ENCODE measurements at regions not wholly inside any gene's neighbourhood (a gene's known extent, or its start where the extent isn't known, plus 50 kb on each side); places are given as distances from the start of the nearest gene placed in this dataset.

DNA sequence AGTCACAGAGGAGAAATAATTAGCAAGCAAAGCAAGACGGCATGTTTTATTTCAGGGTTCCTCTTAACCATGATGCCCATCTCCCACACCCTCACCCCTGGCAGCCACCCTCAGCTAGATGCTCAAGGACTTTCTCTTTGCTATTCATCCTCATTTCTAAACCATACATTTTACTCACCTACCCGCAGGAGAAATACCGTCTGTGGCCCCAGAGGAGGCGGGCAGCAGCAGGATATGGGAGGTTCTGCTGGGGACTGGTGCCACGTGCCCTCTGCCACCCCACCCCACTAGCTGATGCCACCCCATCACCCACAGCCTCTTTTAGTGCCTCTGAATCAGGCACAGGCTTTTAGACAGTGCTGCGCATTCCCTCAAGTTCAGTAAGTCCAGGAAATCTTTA, 168.7 kb upstream of the ITGB1 start:
- H3K36me3 ChIP-seq (replicated peaks) = no peaks in the 10 kb centered on the region
- H3K4me1 ChIP-seq = no peaks in the 10 kb centered on the region
- in situ Hi-C loops (cut with MboI; ENCODE audit: low sequenced_read_pairs) = no loop called here
- H3K27me3 ChIP-seq (ENCODE audit: low read depth) = no peaks in the 10 kb centered on the region
- no peak overlapping the region for H3K4me3 ChIP-seq
- no peak for DNase-seq (ENCODE audit: low spot score in 2 of 2)
- H3K9me3 ChIP-seq = no peaks in the 10 kb centered on the region

DNA sequence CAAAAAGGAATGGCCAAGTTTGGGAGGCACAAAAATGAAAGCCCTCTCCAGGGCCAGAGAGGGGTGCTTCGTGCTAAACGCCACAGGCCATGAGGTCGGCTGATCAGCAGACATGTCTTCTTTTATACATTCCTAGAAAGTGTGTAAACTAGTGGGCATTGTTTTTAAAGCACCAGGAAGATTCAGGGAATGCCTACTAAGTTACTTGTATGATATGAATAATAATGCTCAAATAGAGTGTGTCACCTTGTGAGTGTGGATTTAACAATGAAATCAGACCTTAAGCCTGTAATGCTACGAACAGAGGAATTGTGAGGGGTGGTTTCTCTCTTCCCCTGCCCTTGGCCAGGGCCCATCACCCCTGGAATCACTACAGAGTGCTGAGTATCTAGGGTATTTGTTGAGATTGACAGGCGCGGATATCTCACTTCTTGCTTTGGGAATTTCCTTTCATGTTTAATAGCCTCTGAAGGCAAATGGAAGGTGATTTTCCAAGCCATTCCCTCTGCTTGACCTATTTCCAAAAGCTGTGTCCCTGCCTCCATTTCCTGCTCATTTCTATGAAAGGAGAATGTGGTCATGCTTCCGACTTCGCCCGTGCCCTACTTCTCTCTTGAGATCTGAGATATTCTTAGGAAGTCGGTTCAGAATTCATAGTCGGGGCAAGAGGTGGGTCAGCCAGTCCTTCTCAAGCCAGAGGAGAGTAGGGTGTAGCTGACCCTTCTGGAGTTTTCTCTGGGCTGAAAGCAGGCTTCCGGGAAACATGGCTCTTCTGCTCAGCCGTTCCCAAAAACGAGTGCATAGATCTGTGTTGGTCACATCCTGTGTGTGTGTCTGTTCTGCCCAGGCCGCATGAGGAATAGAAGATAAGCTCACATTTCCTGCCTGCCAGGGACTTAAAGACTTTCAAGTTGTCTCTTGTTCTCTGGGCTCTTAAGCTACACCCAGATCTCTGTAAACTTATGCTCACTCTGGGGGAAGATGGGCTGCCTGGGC, 167.8 kb upstream of the ITGB1 start:
- in situ Hi-C loops (cut with MboI; ENCODE audit: low sequenced_read_pairs) = no loop called here
- H3K27me3 ChIP-seq (ENCODE audit: low read depth) = no peaks in the 10 kb centered on the region
- H3K4me1 ChIP-seq = no peaks in the 10 kb centered on the region
- H3K9me3 ChIP-seq = no peaks in the 10 kb centered on the region
- DNase-seq (ENCODE audit: low spot score in 2 of 2) = no peak
- no peak overlapping the region for H3K4me3 ChIP-seq
- no peaks in the 10 kb centered on the region for H3K36me3 ChIP-seq (replicated peaks)

DNA sequence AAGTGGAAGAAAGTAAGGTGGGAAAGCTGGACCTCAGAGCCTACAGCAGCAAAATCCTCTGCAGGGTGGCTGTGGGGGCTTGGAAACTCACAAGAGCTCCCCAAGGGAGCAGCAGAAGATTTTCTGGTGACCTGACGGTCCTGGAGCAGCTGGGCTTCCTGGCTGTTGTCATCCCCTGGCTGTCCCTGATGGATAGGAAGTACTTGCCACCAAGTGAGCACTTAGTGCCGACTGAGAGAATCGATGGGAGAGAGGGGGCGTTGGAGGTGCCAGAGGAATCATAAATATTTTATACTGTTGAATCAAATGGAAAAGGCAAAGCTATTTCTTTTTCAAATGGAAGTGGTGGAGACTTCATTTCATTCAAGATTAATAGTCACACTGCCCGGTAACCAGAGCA, 167.1 kb upstream of the ITGB1 start:
- Histone ChIP-seq H3K9me3 (no peaks in the 10 kb centered on the region), H3K4me3 (no peak overlapping the region), H3K4me1 (no peaks in the 10 kb centered on the region), H3K36me3 (replicated peaks) (no peaks in the 10 kb centered on the region), H3K27me3 (ENCODE audit: low read depth) (no peaks in the 10 kb centered on the region)
- in situ Hi-C loops (cut with MboI; ENCODE audit: low sequenced_read_pairs) = no loop called here
- no peak for DNase-seq (ENCODE audit: low spot score in 2 of 2)

DNA sequence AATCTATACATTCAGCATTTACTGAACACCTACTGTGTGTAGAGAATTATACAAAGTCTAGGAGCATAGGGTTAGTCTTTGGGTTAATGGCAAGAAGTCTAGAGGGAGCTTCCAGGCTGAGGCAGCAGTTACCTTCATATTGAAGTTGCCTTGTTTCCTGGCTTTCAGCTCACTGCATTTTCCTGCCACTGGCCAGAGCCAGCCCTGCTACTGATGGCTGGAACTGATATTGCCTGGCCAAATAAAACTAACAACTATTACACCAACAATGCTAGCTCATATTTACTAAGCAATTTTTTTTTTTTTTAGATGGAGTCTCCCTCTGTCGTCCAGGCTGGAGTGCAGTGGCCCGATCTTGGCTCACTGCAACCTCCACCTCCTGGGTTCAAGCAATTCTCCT, 165.7 kb upstream of the ITGB1 start:
- in situ Hi-C loops (cut with MboI; ENCODE audit: low sequenced_read_pairs) = no loop called here
- no peak for DNase-seq (ENCODE audit: low spot score in 2 of 2)

DNA sequence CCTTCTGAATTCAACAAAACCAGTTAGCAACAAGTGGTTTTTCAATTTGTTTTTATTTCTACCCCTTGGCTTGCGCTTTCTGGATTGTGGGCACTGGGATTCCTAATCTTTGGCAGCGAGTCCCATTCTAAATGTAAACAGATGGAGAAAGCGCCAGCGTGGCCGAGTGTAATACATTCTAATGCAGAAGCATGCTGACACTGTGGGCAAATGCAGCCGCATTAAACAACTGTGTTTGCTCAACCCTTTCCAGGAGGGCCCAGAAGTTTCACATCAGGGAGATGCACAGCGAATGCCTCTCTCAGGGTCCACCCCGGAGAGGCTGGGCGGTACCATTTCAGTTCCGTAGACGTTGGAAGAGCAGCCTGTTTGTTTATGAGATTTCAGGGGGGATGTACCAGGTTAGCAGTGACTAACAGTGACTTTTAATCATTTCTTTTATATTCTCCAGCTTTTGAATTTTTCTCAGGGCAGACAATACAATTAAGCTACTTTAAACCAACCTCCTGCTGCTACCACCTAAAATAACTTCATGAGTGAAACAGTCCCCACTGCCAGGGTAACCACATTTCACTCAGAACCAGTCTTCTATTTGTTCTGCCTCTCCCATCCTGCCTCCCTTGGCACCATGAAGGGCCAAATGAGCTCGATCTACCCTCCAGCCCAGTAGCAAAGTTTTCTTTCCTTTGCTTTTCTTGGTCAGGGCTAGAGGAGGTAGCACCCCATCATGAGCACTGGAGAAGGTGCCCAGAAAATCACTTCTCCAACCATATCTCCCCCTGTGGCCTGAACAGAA, 164.2 kb upstream of the ITGB1 start:
- H3K9me3 ChIP-seq = no peaks in the 10 kb centered on the region
- H3K27me3 ChIP-seq (ENCODE audit: low read depth) = no peaks in the 10 kb centered on the region
- no peak overlapping the region for H3K4me3 ChIP-seq
- no peaks in the 10 kb centered on the region for H3K36me3 ChIP-seq (replicated peaks)
- in situ Hi-C loops (cut with MboI; ENCODE audit: low sequenced_read_pairs) = no loop called here
- H3K4me1 ChIP-seq = no peaks in the 10 kb centered on the region
- DNase-seq (ENCODE audit: low spot score in 2 of 2) = no peak

More for the DNA sequence above, 165.7 kb upstream of the ITGB1 start:
- Histone ChIP-seq H3K4me3 (no peak overlapping the region), H3K27me3 (ENCODE audit: low read depth) (no peaks in the 10 kb centered on the region), H3K4me1 (no peaks in the 10 kb centered on the region), H3K36me3 (replicated peaks) (no peaks in the 10 kb centered on the region), H3K9me3 (no peaks in the 10 kb centered on the region)

DNA sequence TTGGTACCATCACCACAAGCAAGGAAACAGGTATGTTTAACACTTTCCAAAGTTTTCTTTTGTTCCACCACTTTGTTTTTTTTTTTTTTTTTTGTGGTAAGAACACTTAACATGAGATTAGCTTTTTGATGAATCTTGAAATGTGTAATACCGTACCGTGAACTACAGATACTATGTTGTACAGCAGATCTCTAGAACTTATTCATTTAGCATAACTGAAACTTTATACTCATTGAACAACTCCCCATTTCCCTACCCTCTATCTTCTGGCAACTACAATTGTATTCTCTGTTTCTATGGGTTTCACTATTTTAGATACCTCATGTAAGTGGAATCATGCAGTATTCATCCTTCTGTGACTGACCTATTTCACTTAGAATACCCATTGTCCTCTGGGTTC, 162.7 kb upstream of the ITGB1 start:
- no peaks in the 10 kb centered on the region for H3K36me3 ChIP-seq (replicated peaks)
- in situ Hi-C loops (cut with MboI; ENCODE audit: low sequenced_read_pairs) = no loop called here
- no peak for DNase-seq (ENCODE audit: low spot score in 2 of 2)
- no peak overlapping the region for H3K4me3 ChIP-seq
- no peaks in the 10 kb centered on the region for H3K4me1 ChIP-seq
- no peaks in the 10 kb centered on the region for H3K27me3 ChIP-seq (ENCODE audit: low read depth)
- H3K9me3 ChIP-seq = no peaks in the 10 kb centered on the region

DNA sequence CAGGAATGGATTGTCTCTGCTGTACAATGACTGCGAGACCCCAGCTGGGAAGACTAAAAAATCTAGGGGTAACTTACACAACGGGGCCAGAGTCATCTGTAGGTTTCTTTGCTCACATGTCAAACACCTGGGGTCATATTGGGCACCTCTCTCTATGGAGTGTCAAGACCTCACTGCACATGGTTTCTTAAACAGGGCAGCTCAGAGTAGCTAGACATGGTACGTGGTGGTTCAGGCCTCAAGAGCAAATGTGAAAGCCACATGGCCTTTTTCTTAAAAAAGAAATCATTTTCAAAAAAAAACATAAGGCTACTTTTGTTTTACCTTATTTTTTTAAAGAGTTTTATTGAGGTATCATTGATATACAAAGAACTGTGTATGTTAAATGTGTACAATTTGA, 162.2 kb upstream of the ITGB1 start:
- DNase-seq (ENCODE audit: low spot score in 2 of 2) = no peak
- Histone ChIP-seq H3K27me3 (ENCODE audit: low read depth) (no peaks in the 10 kb centered on the region), H3K4me1 (no peaks in the 10 kb centered on the region), H3K4me3 (no peak overlapping the region), H3K36me3 (replicated peaks) (no peaks in the 10 kb centered on the region), H3K9me3 (no peaks in the 10 kb centered on the region)
- in situ Hi-C loops (cut with MboI; ENCODE audit: low sequenced_read_pairs) = no loop called here

DNA sequence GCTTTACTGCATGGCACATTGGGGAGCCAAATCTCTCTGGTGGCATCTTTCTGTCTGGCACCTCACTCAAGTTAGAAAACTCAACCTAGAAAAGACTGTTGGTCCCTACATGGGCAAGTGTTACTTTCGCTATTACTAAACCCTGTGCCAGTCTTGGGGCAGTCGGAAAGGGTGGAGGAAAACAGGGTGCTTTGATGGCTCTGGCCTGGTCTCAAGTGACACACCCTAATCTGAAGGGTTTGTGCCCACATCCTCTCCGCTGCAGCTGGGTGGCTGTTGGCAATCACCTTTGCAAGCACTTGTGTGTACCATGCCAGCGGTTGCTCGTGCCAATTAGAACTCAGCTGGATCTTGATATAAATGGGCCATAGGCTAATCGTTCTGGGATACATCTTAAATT, 159.8 kb upstream of the ITGB1 start:
- Histone ChIP-seq H3K27me3 (ENCODE audit: low read depth) (no peaks in the 10 kb centered on the region), H3K4me3 (no peak overlapping the region), H3K9me3 (no peaks in the 10 kb centered on the region), H3K4me1 (no peaks in the 10 kb centered on the region), H3K36me3 (replicated peaks) (no peaks in the 10 kb centered on the region)
- in situ Hi-C loops (cut with MboI; ENCODE audit: low sequenced_read_pairs) = no loop called here
- DNase-seq (ENCODE audit: low spot score in 2 of 2) = no peak

DNA sequence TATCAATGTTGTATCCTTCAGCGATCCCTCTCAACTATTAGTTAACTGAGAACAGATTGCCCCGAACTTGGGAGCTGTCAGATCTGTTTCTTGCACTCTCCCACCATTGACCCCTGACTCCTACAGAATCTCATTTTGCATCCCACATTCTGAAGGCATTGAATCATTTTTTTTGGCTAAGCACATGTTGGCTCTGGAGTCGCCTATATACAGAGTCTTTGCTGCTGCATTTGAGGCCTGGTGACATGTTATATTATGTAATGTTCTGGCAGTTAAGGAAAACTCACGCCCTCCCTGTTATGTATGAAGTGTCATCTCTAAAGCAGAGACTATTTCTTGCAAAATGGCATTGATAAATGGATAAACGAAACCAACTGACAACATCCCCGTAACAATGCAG, 159.2 kb upstream of the ITGB1 start:
- no peak overlapping the region for H3K4me3 ChIP-seq
- H3K36me3 ChIP-seq (replicated peaks) = no peaks in the 10 kb centered on the region
- DNase-seq (ENCODE audit: low spot score in 2 of 2) = no peak
- in situ Hi-C loops (cut with MboI; ENCODE audit: low sequenced_read_pairs) = no loop called here
- no peaks in the 10 kb centered on the region for H3K27me3 ChIP-seq (ENCODE audit: low read depth)
- no peaks in the 10 kb centered on the region for H3K4me1 ChIP-seq
- no peaks in the 10 kb centered on the region for H3K9me3 ChIP-seq

DNA sequence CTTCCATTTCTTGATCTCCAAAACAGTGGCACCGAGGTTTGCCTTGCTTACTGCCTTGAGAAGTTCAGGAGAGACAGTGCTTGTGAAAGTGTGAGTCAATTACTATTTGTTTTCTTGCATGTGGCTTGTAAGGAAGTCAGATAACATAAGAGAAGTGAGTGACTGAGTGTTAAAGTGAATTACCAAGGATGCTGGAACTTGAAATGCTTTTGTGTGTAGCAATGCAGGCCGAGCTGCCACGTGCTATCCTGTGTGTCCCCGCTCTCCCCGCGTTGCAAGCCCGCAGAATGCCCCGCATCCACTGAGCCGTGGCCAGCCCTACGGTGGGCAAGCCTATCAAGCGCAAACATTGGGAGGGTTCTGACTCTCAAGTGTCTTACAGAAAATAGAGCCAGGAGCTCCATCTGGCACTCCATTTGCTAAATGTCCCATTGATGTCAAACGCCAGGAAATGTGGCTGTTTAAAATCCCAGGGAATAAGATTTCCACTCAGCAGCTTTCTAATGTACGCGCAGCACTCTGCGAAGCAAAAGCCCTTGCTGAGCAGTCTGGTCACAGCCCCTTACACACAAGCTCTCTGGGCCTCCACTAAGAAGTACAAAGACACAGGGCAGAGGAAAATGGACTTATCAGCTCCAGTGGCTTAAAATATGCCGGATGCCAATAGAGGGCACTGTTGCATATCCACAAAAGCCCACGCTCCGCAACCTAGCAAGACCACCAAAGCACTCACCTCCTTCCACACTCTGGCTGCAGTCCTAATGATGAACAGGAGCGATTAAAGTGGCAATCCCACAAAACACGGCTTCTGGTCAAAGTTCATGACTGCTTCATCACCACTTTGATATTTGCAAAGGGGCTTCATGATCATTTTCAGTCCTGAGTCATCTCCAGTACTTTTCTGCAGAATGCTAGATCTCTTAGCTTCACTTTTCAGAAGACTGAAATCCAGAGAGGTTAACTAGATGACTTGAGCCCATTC, 158.0 kb upstream of the ITGB1 start:
- no peaks in the 10 kb centered on the region for H3K9me3 ChIP-seq
- in situ Hi-C loops (cut with MboI; ENCODE audit: low sequenced_read_pairs) = no loop called here
- H3K27me3 ChIP-seq (ENCODE audit: low read depth) = no peaks in the 10 kb centered on the region
- no peaks in the 10 kb centered on the region for H3K36me3 ChIP-seq (replicated peaks)
- no peaks in the 10 kb centered on the region for H3K4me1 ChIP-seq
- H3K4me3 ChIP-seq = no peak overlapping the region
- peak; percentile 40 to 74 for DNase-seq (ENCODE audit: low spot score in 2 of 2)

DNA sequence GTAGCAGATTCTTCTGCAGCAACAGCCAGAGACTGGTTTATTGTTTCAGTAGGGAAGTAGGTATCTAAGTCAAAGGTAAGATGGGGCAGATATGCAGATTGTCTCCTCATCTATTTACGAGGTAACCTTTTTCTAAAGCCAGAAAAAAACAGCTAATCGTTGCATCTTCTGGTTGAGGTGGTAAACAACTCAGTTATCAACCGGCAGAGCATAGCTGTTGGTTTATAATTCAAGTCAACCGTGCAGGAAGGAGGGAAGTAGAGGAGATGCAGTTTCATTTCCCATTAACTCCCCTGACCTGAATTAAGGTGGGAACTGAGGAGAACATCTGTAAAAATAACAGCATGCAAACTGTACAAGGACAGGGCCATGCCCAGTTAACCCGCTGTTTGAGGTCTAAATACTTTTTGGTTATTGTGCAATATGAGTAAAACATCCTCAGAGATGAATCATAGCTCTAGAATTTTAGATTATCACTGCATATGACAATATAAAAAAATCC, 156.5 kb upstream of the ITGB1 start:
- no peaks in the 10 kb centered on the region for H3K27me3 ChIP-seq (ENCODE audit: low read depth)
- in situ Hi-C loops (cut with MboI; ENCODE audit: low sequenced_read_pairs) = no loop called here
- no peaks in the 10 kb centered on the region for H3K4me1 ChIP-seq
- no peaks in the 10 kb centered on the region for H3K9me3 ChIP-seq
- no peak overlapping the region for H3K4me3 ChIP-seq
- no peak for DNase-seq (ENCODE audit: low spot score in 2 of 2)
- H3K36me3 ChIP-seq (replicated peaks) = no peaks in the 10 kb centered on the region

DNA sequence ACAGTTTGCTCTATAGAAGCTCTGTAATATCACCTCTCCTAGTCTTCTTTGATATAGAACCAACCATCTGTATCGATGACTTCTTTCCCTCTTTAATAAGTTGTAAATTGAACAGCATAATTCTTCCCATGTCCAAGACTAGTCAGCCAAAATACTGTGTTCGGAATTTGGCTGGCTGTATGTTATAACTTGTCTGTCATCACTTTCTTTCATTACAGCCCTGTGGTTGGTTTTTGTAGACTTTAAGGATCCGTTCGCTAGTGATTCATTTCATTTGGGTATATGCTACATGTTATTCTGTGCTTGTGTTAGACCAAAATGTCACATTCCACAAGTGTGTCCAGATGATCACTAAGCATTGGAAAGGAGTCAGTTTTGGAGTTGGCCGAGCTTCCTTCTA, 155.4 kb upstream of the ITGB1 start:
- DNase-seq (ENCODE audit: low spot score in 2 of 2) = no peak
- H3K4me1 ChIP-seq = no peaks in the 10 kb centered on the region
- H3K27me3 ChIP-seq (ENCODE audit: low read depth) = no peaks in the 10 kb centered on the region
- no peaks in the 10 kb centered on the region for H3K36me3 ChIP-seq (replicated peaks)
- in situ Hi-C loops (cut with MboI; ENCODE audit: low sequenced_read_pairs) = no loop called here
- no peaks in the 10 kb centered on the region for H3K9me3 ChIP-seq
- no peak overlapping the region for H3K4me3 ChIP-seq

DNA sequence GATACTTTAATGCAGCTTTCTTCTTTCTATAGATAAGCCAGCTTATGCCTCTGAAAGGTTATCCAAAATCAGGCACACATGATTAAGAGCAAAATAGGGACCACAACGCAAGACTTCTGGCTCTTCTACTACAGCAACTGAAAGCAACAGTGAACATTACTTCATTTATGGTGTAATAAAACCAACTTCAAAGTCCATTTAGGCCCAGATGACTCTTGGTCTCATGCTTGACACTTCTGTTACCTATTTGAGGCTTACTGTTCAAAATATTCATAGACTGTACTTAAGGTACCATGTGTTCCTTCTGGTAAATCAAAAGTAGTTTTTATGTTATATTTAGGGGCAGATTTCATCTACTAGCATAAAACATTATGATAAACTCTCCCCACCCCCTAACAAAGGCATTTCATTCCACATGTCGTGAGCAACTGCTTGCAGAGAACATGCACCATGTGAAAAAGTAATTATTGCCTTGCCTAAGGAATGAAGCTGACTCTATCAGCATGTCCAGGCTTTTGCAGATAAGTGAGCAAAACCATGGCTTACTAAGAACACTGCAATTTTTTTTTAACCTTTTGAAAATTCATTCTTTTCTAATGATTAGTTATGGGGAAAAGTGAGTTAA, 154.9 kb upstream of the ITGB1 start:
- no peaks in the 10 kb centered on the region for H3K27me3 ChIP-seq (ENCODE audit: low read depth)
- no peaks in the 10 kb centered on the region for H3K4me1 ChIP-seq
- no peaks in the 10 kb centered on the region for H3K9me3 ChIP-seq
- H3K36me3 ChIP-seq (replicated peaks) = no peaks in the 10 kb centered on the region
- no peak for DNase-seq (ENCODE audit: low spot score in 2 of 2)
- in situ Hi-C loops (cut with MboI; ENCODE audit: low sequenced_read_pairs) = no loop called here
- H3K4me3 ChIP-seq = no peak overlapping the region

Data from HAP-1 (cell line).